HG03139 (cell line): ENCODE measurements at regions not wholly inside any gene's neighbourhood (a gene's known extent, or its start where the extent isn't known, plus 50 kb on each side); places are given as distances from the start of the nearest gene placed in this dataset.
"Not testable (repeated sequence)": the region's sequence is repeated elsewhere in the genome, so short reads cannot be mapped to it uniquely, and the experiment has no call there.

Experiments used
- ATAC-seq: cut with Tn5 transposase; IDR thresholded peaks from one replicate; pipeline ENCODE4 v1.9.1; 2021; ENCODE audit not compliant: unreplicated experiment

DNA sequence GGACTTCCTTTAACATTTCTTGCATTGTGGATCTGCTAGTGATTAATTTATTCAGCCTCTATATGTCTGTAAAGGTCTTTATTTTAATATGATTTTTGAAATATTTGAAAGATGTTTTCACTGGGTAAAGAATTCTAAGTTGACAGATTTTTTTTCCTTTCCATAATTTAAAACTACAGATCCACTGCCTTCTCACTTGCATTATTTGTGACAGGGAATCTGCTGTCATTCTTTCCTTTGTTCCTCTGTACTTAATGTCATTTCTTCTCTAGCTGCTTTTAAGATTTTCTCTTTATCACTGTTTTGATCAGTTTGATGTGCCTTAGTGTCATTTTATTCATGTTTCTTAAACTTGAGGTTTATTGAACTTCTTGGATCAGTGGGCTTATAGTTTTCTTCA, 159.9 kb downstream of the CYB561 start:
- no peak for ATAC-seq

DNA sequence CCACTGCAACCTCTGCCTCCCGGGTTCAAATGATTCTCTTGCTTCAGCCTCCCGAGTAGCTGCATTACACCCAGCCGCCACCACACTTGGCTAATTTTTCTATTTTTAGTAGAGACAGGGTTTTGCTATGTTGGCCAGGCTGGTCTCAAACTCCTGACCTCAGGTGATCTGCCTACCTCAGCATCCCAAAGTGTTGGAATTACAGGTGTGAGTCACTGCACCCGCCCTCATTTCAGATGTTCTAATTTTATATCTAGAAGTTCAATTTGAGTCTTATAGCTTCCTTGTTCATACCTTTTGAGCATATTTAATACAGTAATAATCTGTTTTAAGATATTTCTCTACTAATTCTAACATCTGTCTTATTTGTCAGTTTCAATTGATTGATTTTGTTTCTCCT, 159.1 kb downstream of the CYB561 start:
- not testable (repeated sequence) for ATAC-seq

DNA sequence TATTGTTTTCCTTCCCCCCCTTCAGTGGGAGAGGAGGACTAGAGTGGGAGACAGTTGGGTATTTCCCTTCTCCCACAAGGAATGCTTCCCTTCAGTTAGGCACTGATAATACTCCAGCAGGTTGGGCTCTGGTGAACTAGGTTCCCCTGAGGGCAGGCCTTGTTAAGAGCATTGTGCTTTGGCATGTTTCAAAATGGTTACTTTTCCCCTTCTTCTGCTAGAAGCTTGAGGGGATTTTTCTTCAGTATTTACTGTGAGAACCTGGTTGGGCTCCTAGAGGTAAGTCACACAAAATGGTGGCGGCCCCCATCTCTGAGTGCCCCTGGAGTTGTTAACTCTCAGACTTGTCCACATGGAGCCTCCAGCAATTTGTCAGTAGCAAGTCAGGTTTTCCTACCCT, 156.2 kb downstream of the CYB561 start:
- no peak for ATAC-seq

DNA sequence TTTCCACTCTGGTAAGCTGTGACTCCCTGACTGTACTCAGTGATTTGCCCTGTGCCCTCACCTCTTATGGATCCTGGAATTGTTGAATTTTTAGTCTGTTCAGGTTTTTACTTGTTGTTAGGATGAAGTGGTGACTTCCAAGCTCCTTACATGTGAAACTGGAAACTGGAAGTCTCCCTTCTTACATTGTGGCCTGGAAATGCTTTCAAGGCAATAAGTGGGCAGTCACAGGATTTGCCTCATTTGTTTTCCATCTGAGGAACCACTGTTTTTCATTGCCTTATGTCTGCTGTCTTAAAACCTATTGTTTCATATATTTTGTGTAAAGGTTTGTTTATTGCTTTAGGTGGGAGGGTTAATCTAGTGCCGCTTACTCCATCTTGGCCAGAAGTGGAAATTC, 155.8 kb downstream of the CYB561 start:
- ATAC-seq = no peak

DNA sequence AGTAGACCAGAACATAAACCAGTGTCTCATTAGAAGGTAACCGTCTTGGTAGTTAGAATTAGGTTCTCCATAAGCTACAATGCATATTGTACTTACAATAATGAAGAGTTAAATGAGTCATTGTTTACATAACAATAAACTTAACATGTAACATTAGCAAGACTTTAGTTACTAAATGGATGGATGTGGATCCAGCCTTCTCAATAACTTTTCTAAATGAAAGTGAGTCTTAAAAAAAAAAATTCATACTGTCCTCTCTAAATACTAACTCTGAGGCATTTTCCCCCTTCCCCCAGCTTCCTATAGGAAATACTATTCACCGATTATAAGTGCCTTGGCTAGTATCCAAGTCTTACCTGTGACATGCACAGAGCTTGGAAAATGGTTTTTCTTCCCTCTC, 155.3 kb downstream of the CYB561 start:
- ATAC-seq = no peak

DNA sequence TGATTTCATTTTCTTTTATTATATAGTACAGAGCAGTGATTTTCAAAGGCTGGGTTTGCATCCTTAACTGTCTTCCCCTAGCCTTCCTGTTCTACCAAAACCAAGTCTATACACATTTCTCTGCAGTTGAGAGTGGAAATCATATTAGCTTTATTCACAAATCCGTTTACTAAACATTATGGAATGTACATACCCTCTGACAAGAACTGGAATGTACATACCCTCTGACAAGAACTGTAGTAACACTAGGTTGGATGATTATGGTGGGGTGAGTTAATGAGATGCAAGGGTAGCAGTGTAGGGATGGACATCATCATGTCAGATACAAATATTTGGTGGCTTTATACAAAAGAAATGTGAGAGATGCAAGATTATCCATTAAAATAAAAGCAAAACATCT, 154.8 kb downstream of the CYB561 start:
- no peak for ATAC-seq

DNA sequence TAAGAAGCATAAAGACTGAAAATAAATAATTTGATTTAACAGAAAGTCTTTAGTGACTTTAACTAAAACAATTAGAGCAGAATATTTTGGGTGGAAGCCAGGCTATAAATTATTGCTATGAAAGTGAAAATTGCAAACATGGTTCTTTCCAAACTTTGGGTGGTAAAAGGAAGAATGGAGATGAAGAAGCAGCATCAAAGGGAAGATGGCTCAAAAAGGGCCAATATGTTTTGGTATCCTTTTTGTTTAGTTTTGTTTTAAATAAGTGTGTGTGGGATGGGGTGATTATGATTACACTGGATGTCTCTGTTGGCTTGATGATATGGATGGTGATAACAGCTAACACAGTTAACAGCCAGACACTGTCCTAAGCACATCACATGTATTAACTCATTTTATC, 153.7 kb downstream of the CYB561 start:
- no peak for ATAC-seq

DNA sequence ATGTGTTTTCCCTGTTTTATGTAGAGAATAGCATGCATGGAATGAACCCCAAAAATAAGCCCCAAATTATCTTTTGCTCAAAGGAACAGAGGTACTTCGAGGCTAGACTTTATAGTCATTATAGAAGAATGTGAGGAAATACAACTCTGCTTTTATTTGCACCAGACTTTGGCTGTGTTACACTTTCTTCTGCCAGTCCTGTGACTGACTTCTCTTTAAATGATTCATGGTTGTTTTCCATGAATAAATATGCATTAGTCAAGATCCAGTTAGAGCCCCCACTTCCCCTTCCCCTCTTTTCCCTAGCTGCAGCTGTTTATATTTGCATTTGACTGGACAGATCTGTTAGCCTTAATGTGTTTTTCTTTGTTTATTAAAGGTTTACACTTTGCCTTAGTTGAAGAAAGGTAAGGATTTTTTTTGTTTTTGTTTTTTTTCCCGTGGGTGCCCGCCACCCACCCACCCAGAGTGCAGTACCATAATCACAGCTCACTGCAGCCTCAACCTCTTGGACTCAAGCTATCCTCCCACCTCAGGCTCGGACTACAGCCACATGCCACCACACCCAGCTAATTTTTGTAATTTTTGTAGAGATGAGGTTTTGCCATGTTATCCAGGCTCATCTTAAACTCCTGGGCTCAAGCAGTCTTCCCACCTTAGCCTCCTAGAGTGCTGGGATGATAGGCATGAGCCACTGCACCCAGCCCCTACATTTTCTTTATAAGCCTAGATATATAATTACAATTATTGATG, 152.6 kb downstream of the CYB561 start:
- no peak for ATAC-seq

DNA sequence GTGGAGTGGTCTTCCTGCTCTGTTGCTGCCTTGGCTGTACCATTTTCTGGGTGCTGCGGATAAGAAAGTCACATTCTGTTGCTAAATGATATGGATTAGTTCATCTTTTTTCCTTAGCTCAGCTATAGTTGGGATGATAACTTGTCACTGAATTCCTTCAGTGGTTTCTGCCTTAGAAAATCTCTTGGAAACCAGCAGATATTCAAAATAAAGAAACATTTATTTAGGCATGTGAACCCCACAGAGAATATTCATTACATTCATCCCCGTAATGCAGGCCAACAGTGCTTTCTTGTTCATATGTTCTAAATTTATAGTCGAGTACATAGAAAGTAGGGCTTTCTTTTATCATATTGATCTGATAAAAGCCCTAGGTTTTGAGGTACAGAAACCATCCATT, 151.3 kb downstream of the CYB561 start:
- no peak for ATAC-seq

DNA sequence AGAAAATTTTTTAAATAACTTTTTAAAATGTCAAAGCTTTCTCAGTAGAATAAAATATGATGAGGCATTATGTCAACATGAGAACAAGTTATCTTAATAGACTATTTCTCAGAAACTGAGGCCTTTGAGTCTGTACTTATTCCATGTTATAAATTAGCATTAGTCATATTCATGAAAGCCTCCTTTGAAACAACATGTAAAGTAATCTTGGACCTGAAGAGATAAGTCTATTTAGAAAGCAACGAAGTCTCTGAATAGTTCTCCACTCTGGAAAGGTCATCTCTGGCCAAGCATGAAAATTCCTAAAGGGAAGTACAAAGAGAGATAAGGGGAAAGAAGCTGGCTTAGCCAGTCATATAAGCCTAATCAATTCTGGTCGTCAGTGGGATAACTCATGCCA, 150.8 kb downstream of the CYB561 start:
- no peak for ATAC-seq

DNA sequence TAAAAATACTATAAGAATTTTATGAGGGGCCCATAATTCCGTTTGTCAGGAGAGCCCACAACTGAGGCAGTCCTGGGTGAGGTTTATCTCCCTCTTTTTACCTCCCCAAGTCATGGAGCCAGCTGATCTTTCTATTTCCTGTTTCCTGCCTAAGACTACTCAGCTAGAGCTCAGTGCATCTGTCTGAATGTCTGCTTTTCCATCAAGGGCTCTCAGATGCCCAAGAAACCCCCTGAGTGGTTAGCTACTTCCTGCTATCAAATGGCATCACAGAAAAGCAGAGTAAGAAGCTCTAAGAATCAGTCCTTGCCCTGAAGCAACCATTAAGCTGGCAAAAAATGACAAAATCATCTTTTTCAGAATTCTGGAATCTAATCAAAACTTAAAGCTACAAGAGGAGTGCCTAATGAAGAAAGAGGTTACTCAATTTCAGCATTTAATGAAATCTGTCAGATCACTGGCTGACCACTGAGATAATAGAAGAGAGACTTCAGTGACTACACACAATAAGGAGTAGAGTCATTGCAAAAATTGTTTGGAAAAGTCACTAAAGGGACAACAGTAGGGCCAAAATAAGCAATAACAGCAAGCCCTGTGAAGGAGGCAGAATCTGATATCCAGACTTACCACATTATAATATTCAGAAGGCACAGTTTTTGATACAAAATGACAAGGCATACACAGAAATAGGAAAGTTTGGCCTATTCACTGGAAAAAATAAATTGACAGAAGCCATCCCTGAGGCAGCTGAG, 150.1 kb downstream of the CYB561 start:
- no peak for ATAC-seq

DNA sequence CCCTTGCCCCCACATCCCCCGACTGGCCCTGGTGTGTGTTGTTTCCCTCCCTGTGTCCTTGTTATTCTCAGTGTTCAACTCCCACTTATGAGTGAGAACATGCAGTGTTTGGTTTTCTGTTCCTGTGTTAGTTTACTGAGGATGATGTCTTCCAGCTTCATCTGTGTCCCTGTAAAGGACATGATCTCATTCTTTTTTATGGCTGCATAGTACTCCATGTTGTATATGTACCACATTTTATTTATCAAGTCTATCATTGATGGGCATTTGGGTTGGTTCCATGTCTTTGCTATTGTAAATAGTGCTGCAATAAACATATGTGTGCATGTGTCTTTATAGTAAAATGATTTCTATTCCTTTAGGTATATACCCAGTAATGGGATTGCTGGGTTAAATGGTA, 147.2 kb downstream of the CYB561 start:
- ATAC-seq = not testable (repeated sequence)

DNA sequence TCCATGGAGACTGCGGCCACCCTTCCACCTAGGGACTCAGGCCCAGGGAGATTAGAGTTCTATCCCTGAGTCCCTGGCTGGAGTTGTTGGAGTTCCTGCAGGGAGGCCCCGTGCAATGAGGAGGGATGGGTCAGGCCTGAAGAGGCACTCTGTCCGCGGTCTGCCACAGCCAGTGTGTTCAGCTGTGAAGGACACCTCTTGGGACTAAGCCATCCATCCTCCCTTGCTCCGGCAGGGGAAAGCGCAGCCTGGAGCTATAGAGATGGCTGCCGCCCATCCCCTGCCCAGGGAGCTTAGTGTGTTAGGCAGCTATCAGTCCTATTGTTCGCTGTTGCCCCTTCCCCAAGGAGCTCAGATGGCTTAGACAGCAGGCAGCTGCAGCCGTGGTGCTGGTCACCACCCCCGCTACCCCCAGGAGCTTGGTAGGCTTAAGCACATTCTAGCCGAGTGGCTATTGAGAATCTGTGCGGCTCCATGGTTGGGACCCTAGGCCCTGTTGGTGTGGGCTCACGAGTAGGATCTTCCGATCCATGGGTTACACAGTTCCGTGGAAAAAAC, 141.3 kb downstream of the CYB561 start:
- no peak for ATAC-seq

DNA sequence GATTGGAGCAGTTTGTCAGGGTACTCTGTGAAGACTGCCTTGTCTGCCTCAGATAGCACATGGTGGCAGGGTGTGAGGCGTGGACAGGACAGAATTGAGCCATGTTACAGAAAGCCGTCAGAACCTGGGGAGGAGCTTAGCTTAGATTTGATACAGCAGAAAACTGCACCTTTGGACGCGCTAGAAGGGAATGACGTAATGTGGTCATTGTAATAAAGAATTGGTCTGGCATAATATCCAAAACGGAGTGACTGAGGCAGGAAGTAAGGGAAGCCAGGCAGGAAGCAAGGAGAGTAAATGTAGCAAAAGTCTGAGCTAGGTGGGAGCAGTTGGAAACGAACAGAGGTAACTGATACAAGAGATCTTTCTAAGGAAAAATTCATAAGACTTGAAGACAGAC, 140.2 kb downstream of the CYB561 start:
- no peak for ATAC-seq

DNA sequence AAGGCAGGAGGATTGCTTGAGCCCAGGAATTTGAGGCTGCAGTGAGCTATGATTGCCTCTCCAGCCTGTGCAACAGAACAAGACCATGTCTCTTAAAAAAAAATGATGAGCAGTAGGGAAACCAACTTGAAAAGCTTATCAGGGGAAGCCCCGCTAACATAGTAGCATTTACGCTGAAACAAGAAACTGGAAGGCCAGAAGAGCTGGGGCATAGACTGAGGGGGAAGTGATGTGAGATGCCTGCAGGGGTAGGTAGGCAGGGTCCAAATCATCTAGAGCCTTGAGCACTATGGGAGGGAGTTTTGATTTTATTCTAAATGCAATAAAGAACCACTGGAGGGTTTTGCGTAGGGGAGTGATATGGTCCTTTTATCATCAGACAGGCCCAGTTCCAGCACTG, 139.3 kb downstream of the CYB561 start:
- ATAC-seq = no peak

DNA sequence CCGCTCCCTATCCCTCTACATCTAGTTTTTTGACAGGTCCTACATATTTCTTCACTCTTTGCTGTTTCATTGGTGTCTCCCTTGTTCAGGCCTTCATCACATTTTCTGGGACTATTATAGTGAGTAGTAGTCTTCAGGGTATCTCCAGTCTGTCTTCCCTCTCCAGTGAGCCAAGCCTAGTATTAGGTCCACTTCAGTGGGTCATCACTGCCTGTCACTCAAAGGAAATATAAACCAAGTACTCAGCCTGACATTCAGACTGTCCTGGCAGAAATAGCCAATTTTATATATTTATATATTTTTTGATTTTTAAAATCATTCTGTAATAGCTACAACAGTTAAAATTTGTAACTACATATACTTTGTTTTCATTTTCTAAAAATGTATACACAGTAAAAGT, 137.8 kb downstream of the CYB561 start:
- no peak for ATAC-seq

DNA sequence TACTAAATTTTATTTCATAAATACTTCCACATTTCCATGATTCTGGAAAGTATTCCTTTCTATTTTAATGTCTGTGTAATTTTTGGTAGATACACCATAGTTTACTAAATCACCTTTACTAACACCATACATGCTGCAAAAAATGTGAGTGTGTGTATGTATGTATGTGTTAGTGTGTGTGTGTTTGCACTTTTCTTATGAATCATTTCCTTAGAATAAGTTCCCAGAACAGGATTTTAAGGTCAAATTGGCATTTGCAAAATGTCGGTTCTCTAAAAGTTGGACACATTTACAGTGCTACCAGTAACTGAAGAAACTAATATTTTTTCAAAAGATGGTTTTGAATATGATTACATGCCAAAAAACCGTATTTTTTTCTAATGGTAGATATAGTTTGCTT, 137.1 kb downstream of the CYB561 start:
- ATAC-seq = no peak

DNA sequence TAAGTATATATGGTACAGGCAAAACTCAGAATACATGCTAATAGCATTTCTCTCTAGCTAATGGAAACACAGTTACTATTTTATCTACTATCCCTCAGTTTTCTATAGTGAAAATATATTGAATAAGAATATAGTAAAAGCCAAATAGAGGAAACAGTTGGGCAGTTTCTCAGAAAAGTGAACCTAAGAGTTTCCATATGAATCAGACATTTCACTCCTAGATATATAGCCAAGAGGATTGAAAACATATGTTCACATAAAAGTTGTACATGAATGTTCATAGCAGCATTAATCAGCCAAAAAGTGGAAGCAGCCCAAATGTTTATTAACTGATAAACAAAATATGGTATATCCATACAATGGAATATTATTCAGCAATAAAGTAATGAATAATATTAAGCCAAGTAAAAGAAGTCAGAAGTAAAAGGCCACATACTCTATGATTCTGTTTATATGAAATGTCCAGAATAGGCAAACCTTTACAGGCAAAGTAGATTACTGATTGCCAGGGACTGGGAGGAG, 134.6 kb downstream of the CYB561 start:
- ATAC-seq = no peak

DNA sequence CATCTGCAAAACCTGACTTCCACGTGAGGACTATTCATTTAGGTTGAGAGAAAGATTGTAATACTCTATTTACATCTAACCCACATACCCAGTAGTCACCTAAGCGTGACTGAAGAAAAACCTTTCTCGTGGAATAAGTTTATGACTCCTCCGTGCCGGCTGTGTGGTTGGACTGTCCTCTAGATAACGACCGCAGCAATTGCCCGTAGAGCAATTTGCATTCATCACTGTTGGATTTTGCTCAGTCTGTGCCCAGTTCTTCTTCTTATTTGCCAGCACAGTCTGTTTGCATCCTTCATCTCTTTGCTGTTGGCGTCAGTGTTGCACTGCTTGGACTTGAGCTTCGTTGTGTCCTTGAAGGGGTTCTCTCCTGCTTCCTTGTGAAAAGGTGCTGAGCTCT, 131.3 kb downstream of the CYB561 start:
- no peak for ATAC-seq

DNA sequence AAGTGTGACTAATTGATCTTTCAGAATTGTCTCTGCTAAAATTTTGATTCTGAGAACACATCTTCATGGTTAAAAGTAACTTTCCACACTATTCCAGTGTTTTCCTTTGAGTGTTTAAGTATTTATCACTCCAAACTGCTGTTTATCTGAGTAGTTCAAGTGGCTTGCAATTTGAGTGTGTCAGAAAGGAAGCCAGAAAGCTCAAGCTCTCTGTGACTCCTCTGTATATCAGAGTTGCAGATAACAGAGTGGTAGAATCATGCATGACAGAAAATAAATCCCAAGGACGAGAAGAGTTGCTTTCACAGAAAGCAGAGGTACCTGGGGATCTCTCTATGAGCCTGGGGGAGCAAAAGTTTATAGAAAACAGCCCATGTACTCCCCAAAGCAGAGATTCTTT, 130.0 kb downstream of the CYB561 start:
- ATAC-seq = no peak

DNA sequence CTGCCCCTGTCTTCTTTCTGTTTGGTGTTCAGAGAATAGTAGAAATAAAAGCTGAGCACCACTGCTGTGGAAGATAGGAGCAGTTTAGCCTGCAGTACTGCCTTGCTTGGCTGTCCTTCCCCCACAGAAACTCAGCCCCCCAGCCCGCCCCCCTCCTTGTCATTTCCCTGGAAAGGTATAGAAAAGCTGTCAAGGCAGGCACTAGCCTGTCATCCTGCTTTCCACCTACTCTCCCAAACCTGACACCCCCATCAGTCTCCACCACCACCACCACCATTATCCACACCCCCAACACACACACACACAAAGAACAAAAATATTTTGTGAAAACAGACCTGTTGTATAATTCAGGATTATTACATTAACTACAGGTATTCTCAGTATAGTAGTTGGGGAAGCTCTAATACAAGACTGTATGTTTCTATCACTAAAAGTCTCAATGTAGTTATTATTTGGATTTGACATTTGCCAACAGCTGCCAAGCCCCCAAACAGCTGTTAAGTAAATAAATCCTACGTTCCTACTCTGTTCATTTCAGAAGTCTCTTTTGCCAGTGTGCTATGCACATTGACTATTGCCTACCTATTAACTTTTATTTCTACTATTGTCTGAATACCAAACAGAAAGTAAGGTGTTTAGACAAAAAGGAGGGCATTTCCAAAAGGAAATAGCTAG, 128.8 kb downstream of the CYB561 start:
- no peak for ATAC-seq

DNA sequence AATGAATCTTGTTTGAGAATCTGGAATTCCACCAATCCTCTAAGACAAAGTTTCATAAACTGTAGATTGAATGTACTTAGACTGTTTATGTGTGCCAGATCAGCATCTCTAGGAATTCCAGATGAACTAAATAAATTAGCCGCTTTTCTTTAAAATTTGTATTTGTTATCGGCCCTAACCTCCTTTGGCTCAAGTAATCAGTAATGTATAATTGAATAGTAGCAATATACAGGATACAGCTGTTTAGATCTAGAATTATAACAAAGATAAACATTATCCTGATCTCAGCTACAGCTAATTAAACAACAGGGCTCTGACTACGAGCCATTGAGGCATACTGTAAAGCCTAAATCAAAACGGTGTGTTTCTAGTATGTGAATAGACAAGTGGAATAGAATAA, 120.3 kb downstream of the CYB561 start:
- ATAC-seq = no peak
